HAP-1 (cell line): ENCODE measurements at regions not wholly inside any gene's neighbourhood (a gene's known extent, or its start where the extent isn't known, plus 50 kb on each side); places are given as distances from the start of the nearest gene placed in this dataset.

ENCODE experiments used
- DNase-seq, 2 experiments: peaks; one replicate each; pipeline ENCODE4 v3.0.0-alpha.2; 2016 to 2020; ENCODE audit warnings: low spot score in 2 of 2
- H3K27me3 ChIP-seq: fragments of 250-450 bp; sonication (Bioruptor Pico); 2 replicates; pipeline ENCODE4 v1.5.1; 2020; ENCODE audit warnings: low read depth, mild to moderate bottlenecking, moderate library complexity
- H3K36me3 ChIP-seq: fragments of 250-450 bp; sonication (Bioruptor Pico); replicated peaks from 2 replicates; pipeline ENCODE4 v1.5.1; 2020; ENCODE audit warnings: mild to moderate bottlenecking
- H3K4me1 ChIP-seq: fragments of 250-450 bp; sonication (Bioruptor Pico); 2 replicates; pipeline ENCODE4 v1.5.1; 2020; ENCODE audit warnings: mild to moderate bottlenecking
- H3K4me3 ChIP-seq: fragments of 250-450 bp; sonication (Bioruptor Pico); 2 replicates; pipeline ENCODE4 v1.5.1; 2020; ENCODE audit warnings: mild to moderate bottlenecking, moderate library complexity
- H3K9me3 ChIP-seq: fragments of 250-450 bp; sonication (Bioruptor Pico); 2 replicates; pipeline ENCODE4 v1.5.1; 2020; ENCODE audit warnings: mild to moderate bottlenecking, moderate library complexity
- in situ Hi-C: fragments of 300-500 bp; cut with MboI; formaldehyde crosslinking; loops from 3 replicates; pipeline ENCODE4 v1.14.3; 2020; ENCODE audit warnings: low sequenced_read_pairs, inconsistent platforms, mixed read lengths

- H3K9me3 ChIP-seq: no peaks in the 10 kb centered on the region
- in situ Hi-C loops: no loop called here
- no peak for DNase-seq
- H3K36me3 ChIP-seq: no peaks in the 10 kb centered on the region
- H3K4me3 ChIP-seq: no peak overlapping the region
- H3K27me3 ChIP-seq: 0 out of 2 replicates have a peak, but pooled peaks cover 3% of the 10 kb centered on the region
- H3K4me1 ChIP-seq: no peaks in the 10 kb centered on the region
These were observed 510.0 kb downstream of the ACTL7B start for GRCh38 chr9:108345826-108346225.

- Histone ChIP-seq H3K27me3 (no peaks in the 10 kb centered on the region), H3K36me3 (no peaks in the 10 kb centered on the region), H3K4me1 (no peaks in the 10 kb centered on the region), H3K4me3 (no peak overlapping the region), H3K9me3 (no peaks in the 10 kb centered on the region)
- in situ Hi-C loops: no loop called here
- DNase-seq: no peak
These were observed 516.5 kb downstream of the ACTL7B start for GRCh38 chr9:108339251-108339650.

- no peaks in the 10 kb centered on the region for H3K4me1 ChIP-seq
- in situ Hi-C loops: no loop called here
- H3K4me3 ChIP-seq: no peak overlapping the region
- no peak for DNase-seq
- H3K36me3 ChIP-seq: no peaks in the 10 kb centered on the region
- no peaks in the 10 kb centered on the region for H3K9me3 ChIP-seq
- no peaks in the 10 kb centered on the region for H3K27me3 ChIP-seq
These were observed 519.2 kb downstream of the ACTL7B start for GRCh38 chr9:108336575-108336974.

- in situ Hi-C loops: no loop called here
- no peak overlapping the region for H3K4me3 ChIP-seq
- no peak for DNase-seq
These were observed 522.2 kb downstream of the ACTL7B start for GRCh38 chr9:108333530-108333983.

GRCh38 chr9:108331596-108331995 is 524.2 kb downstream of the ACTL7B start:
- Histone ChIP-seq H3K9me3 (no peaks in the 10 kb centered on the region), H3K36me3 (no peaks in the 10 kb centered on the region), H3K4me1 (no peaks in the 10 kb centered on the region), H3K27me3 (no peaks in the 10 kb centered on the region), H3K4me3 (no peak overlapping the region)
- in situ Hi-C loops: no loop called here
- no peak for DNase-seq

More at GRCh38 chr9:108333530-108333983, 522.2 kb downstream of the ACTL7B start:
- H3K9me3 ChIP-seq: no peaks in the 10 kb centered on the region
- H3K36me3 ChIP-seq: no peaks in the 10 kb centered on the region
- no peaks in the 10 kb centered on the region for H3K27me3 ChIP-seq
- H3K4me1 ChIP-seq: no peaks in the 10 kb centered on the region

- H3K27me3 ChIP-seq: no peaks in the 10 kb centered on the region
- no peaks in the 10 kb centered on the region for H3K4me1 ChIP-seq
- in situ Hi-C loops: no loop called here
- no peaks in the 10 kb centered on the region for H3K9me3 ChIP-seq
- no peaks in the 10 kb centered on the region for H3K36me3 ChIP-seq
- no peak overlapping the region for H3K4me3 ChIP-seq
- no peak for DNase-seq
These were observed 530.4 kb downstream of the ACTL7B start for GRCh38 chr9:108325406-108325805.

- no peaks in the 10 kb centered on the region for H3K4me1 ChIP-seq
- no peak for DNase-seq
- in situ Hi-C loops: no loop called here
- H3K4me3 ChIP-seq: no peak overlapping the region
- H3K36me3 ChIP-seq: no peaks in the 10 kb centered on the region
- H3K9me3 ChIP-seq: no peaks in the 10 kb centered on the region
- H3K27me3 ChIP-seq: no peaks in the 10 kb centered on the region
These were observed 532.2 kb downstream of the ACTL7B start for GRCh38 chr9:108323615-108324014.

GRCh38 chr9:108322326-108323098 is 533.3 kb downstream of the ACTL7B start:
- H3K27me3 ChIP-seq: no peaks in the 10 kb centered on the region
- H3K4me3 ChIP-seq: no peak overlapping the region
- H3K36me3 ChIP-seq: no peaks in the 10 kb centered on the region
- no peaks in the 10 kb centered on the region for H3K9me3 ChIP-seq
- no peaks in the 10 kb centered on the region for H3K4me1 ChIP-seq
- DNase-seq: no peak
- in situ Hi-C loops: no loop called here

GRCh38 chr9:108316630-108317029 is 539.2 kb downstream of the ACTL7B start:
- Histone ChIP-seq H3K36me3 (no peaks in the 10 kb centered on the region), H3K27me3 (no peaks in the 10 kb centered on the region), H3K4me1 (no peaks in the 10 kb centered on the region), H3K4me3 (no peak overlapping the region), H3K9me3 (no peaks in the 10 kb centered on the region)
- in situ Hi-C loops: no loop called here
- no peak for DNase-seq

GRCh38 chr9:108316066-108316465 is 539.7 kb downstream of the ACTL7B start:
- in situ Hi-C loops: no loop called here
- Histone ChIP-seq H3K36me3 (no peaks in the 10 kb centered on the region), H3K4me3 (no peak overlapping the region), H3K9me3 (no peaks in the 10 kb centered on the region), H3K4me1 (no peaks in the 10 kb centered on the region), H3K27me3 (no peaks in the 10 kb centered on the region)
- DNase-seq: no peak

- no peaks in the 10 kb centered on the region for H3K36me3 ChIP-seq
- in situ Hi-C loops: no loop called here
- H3K4me1 ChIP-seq: no peaks in the 10 kb centered on the region
- H3K9me3 ChIP-seq: no peaks in the 10 kb centered on the region
- no peak overlapping the region for H3K4me3 ChIP-seq
- no peak for DNase-seq
- no peaks in the 10 kb centered on the region for H3K27me3 ChIP-seq
These were observed 544.0 kb downstream of the ACTL7B start for GRCh38 chr9:108311745-108312144.

- in situ Hi-C loops: no loop called here
These were observed 545.6 kb downstream of the ACTL7B start for GRCh38 chr9:108310202-108310601.

GRCh38 chr9:108300306-108301287 is 555.2 kb downstream of the ACTL7B start:
- in situ Hi-C loops: no loop called here
- H3K36me3 ChIP-seq: no peaks in the 10 kb centered on the region
- H3K9me3 ChIP-seq: no peaks in the 10 kb centered on the region
- H3K4me1 ChIP-seq: no peaks in the 10 kb centered on the region
- H3K4me3 ChIP-seq: no peak overlapping the region
- no peaks in the 10 kb centered on the region for H3K27me3 ChIP-seq
- no peak for DNase-seq

More at GRCh38 chr9:108310202-108310601, 545.6 kb downstream of the ACTL7B start:
- Histone ChIP-seq H3K27me3 (no peaks in the 10 kb centered on the region), H3K4me3 (no peak overlapping the region), H3K4me1 (no peaks in the 10 kb centered on the region), H3K36me3 (no peaks in the 10 kb centered on the region), H3K9me3 (no peaks in the 10 kb centered on the region)
- DNase-seq: no peak

- no peak overlapping the region for H3K4me3 ChIP-seq
- H3K27me3 ChIP-seq: no peaks in the 10 kb centered on the region
- H3K36me3 ChIP-seq: no peaks in the 10 kb centered on the region
- DNase-seq: no peak
- in situ Hi-C loops: no loop called here
- H3K4me1 ChIP-seq: no peaks in the 10 kb centered on the region
- H3K9me3 ChIP-seq: no peaks in the 10 kb centered on the region
These were observed 558.7 kb downstream of the ACTL7B start for GRCh38 chr9:108297073-108297472.
